Mucosa of descending colon (tissue), 3 donors: ENCODE measurements at regions not wholly inside any gene's neighbourhood (a gene's known extent, or its start where the extent isn't known, plus 50 kb on each side); places are given as distances from the start of the nearest gene placed in this dataset.

Experiments
- ATAC-seq: fragments of 200-7000 bp; cut with Tn5 transposase; one replicate; pipeline ENCODE4 v1.9.1; 2020; ENCODE audit warnings: mild to moderate bottlenecking, moderate library complexity
- DNase-seq, 3 donors: peaks; one replicate each; pipeline ENCODE4 v3.0.0-alpha.2; 2020
- H3K36me3 ChIP-seq: fragments of 200-600 bp; one replicate; pipeline ENCODE4 v1.8.0; 2021; ENCODE audit warnings: low read depth, mild to moderate bottlenecking
- H3K4me1 ChIP-seq: fragments of 200-600 bp; one replicate; pipeline ENCODE4 v1.8.0; 2021; ENCODE audit warnings: low read depth, mild to moderate bottlenecking
- H3K4me3 ChIP-seq: fragments of 200-600 bp; one replicate; pipeline ENCODE4 v1.8.0; 2021; ENCODE audit warnings: mild to moderate bottlenecking
- H3K9me3 ChIP-seq: fragments of 200-600 bp; one replicate; pipeline ENCODE4 v1.8.0; 2021; ENCODE audit warnings: mild to moderate bottlenecking
- intact Hi-C, 2 donors: fragments of 100-400 bp; cut with DNase I in 1 of 2; cut with micrococcal nuclease in 1 of 2; formaldehyde crosslinking; loops; one replicate each; pipeline versions ENCODE4 v1.11.0 to v1.11.1; 2022; cut with DNase I, micrococcal nuclease
- TF ChIP-seq, protein P1 (sequence below): fragments of 200-600 bp; IDR thresholded peaks from one replicate; pipeline ENCODE4 v1.8.0; 2022; ENCODE audit warnings: antibody characterized with exemption, mild to moderate bottlenecking
- donor health status: DM: no; HTN: no; CAD: no; lungs with moderate emphysema.
- donor health status: DM: no; HTN: no; CAD: no.
- donor health status: DM: no; HTN: yes; CAD: no.

DNA sequence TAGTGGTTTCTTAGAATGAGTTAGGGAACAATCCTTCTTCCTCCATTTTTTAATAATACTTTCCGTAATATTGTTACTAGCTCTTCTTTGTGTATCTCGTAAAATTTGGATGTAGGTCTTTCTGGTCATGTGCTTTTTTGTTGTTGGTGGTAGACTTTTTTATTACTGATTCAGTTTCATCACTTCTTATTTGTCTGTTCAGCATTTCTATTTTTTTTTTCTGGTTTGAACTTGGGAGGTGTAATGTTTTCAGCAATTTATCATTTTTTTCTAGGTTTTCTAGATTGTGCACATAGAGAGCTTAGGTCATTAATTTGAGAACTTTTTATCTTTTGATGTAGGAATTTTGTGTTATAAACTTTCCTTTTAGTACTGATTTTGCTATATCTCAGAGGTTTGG is 1299.9 kb downstream of the FSCB start:
- ATAC-seq (no peak), DNase-seq (no peak)
- Histone ChIP-seq H3K9me3 (no peaks in the 10 kb centered on the region), H3K36me3 (no peaks in the 10 kb centered on the region), H3K4me1 (no peaks in the 10 kb centered on the region), H3K4me3 (no peak overlapping the region)
- intact Hi-C loops, result no loop called here
- TF ChIP-seq, protein P1, sequence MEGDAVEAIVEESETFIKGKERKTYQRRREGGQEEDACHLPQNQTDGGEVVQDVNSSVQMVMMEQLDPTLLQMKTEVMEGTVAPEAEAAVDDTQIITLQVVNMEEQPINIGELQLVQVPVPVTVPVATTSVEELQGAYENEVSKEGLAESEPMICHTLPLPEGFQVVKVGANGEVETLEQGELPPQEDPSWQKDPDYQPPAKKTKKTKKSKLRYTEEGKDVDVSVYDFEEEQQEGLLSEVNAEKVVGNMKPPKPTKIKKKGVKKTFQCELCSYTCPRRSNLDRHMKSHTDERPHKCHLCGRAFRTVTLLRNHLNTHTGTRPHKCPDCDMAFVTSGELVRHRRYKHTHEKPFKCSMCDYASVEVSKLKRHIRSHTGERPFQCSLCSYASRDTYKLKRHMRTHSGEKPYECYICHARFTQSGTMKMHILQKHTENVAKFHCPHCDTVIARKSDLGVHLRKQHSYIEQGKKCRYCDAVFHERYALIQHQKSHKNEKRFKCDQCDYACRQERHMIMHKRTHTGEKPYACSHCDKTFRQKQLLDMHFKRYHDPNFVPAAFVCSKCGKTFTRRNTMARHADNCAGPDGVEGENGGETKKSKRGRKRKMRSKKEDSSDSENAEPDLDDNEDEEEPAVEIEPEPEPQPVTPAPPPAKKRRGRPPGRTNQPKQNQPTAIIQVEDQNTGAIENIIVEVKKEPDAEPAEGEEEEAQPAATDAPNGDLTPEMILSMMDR, result no peak

DNA sequence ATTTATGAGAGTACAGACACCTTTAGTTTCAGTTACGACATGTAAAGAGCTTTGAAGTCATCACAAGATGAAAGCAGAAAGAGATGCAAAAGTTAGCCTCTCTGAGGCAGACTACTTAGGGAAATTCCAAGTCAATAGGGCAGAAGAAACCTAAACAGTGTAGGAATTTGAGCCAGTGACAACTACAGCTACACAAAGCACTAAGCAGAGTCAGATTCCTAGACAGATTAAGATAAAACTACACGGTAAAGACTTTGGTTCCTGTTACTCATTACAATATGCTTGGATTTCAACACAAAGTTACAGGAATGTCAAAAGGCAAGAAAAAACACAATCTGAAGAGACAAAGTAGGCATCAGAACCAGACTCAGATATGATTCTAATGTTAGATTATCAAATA is 1302.3 kb downstream of the FSCB start:
- TF ChIP-seq, protein P1, result no peak
- no peak overlapping the region for H3K4me3 ChIP-seq
- ATAC-seq, result no peak
- H3K4me1 ChIP-seq, result no peaks in the 10 kb centered on the region
- intact Hi-C loops, result no loop called here
- no peak for DNase-seq
- no peaks in the 10 kb centered on the region for H3K9me3 ChIP-seq
- H3K36me3 ChIP-seq, result no peaks in the 10 kb centered on the region

DNA sequence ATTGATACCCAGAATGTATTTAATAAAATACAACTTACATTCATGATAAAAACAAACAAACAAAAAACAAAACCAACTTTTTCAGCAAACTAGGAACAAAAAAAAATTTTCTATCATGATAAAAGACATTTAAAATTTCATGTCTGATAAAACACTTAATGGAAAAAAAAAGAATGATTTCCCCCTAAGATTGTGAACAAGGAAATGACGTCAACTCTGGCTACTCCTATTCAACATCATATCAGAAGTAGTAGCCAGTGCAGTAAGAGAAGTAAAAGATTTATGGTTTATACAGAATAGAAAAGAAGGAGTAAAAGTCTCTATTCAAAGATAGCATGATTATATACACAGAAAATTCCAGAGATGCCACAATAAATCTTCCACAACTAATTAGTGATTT is 1306.6 kb downstream of the FSCB start:
- no peak for DNase-seq
- no peak overlapping the region for H3K4me3 ChIP-seq
- H3K4me1 ChIP-seq, result no peaks in the 10 kb centered on the region
- no peaks in the 10 kb centered on the region for H3K9me3 ChIP-seq
- TF ChIP-seq, protein P1, result no peak
- intact Hi-C loops, result no loop called here
- no peak for ATAC-seq
- no peaks in the 10 kb centered on the region for H3K36me3 ChIP-seq

DNA sequence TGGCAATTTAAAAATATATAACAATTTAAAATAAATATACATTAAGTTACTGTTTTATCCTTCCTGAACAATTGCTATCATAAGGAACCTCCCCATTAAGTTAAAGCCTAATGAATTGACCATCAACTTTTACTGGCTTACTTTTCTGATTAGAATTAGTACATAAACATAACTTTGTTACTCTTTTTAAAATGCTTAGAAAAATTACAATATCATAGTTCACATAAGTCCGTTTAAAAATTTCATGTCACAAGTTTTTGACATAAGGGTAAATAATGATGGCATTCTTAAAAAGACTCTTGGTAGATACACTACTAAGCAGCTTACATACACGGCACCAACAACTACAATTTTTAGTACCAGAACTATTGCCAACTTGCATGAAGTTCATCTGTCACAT is 1308.6 kb downstream of the FSCB start:
- TF ChIP-seq, protein P1, result no peak

DNA sequence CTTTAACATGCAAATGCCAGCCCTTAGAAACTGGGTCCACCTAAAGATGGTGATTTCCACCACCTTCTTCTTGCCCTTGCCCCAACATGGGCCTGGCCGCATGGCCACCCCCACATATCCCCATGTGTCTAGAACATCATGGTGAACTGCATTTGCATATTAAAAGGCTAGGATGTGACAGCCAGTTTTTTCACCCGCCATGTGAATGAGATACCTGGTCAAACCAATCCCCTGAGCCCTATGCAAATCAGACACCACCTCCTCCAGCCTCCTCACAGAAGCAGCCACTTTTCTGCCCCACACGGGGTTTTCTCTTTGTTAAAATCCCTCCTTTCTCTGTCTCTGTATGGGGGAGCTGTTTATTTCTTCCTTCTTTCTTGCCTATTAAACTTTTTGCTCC is 1322.5 kb downstream of the FSCB start:
- no peak overlapping the region for H3K4me3 ChIP-seq
- no peaks in the 10 kb centered on the region for H3K36me3 ChIP-seq
- TF ChIP-seq, protein P1, result no peak
- DNase-seq, result no peak
- no peak for ATAC-seq
- intact Hi-C loops, result no loop called here
- no peaks in the 10 kb centered on the region for H3K4me1 ChIP-seq
- H3K9me3 ChIP-seq, result no peaks in the 10 kb centered on the region

More for the DNA sequence above, 1308.6 kb downstream of the FSCB start:
- Histone ChIP-seq H3K4me1 (no peaks in the 10 kb centered on the region), H3K9me3 (no peaks in the 10 kb centered on the region), H3K4me3 (no peak overlapping the region), H3K36me3 (no peaks in the 10 kb centered on the region)
- no peak for ATAC-seq
- intact Hi-C loops, result no loop called here
- DNase-seq, result no peak

DNA sequence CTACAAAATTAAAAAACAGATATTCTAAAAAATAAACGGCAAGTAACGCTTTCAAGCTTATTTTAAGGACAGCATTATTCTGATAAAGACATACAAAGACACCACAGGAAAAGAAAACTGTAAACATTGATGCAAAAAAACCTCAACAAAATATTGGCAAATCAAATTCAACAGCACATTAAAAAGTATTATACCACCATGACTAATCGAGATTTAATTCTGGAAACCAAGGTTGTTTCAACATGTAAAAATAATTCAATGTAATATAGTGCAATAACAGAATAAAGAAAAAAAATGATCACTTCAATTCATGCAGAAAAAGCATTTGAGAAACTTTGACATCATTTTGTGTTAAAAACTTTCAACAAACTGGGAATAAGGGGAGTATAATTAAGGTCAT is 1323.2 kb downstream of the FSCB start:
- Histone ChIP-seq H3K9me3 (no peaks in the 10 kb centered on the region), H3K4me3 (no peak overlapping the region), H3K4me1 (no peaks in the 10 kb centered on the region), H3K36me3 (no peaks in the 10 kb centered on the region)
- ATAC-seq, result no peak
- TF ChIP-seq, protein P1, result no peak
- intact Hi-C loops, result no loop called here
- no peak for DNase-seq
